H1 (cell line): ENCODE measurements at regions not wholly inside any gene's neighbourhood (a gene's known extent, or its start where the extent isn't known, plus 50 kb on each side); places are given as distances from the start of the nearest gene placed in this dataset.

ENCODE experiments used
- CHD7 ChIP-seq: fragments of 300-600 bp; sonication (generic); IDR thresholded peaks from 2 replicates; pipeline ENCODE4 v1.7.1; 2012; ENCODE audit warnings: low read length, moderate library complexity, mild to moderate bottlenecking, inconsistent platforms; ENCODE audit not compliant: insufficient replicate concordance
- CTCF ChIP-seq, 3 experiments: IDR thresholded peaks; 1 replicate in 2 of 3; 2 replicates in 1 of 3; pipeline versions ENCODE4 v1.5.1 to v1.6.1; 2011; ENCODE audit warnings: low read length in 3 of 3, mild to moderate bottlenecking in 3 of 3, inconsistent platforms in 2 of 3, low read depth in 1 of 3, moderate library complexity in 1 of 3; ENCODE audit not compliant: insufficient read depth in 1 of 3; ENCODE audit errors: control extremely low read depth in 1 of 3
- SIRT6 ChIP-seq: IDR thresholded peaks from one replicate; pipeline ENCODE4 v1.7.1; 2012; ENCODE audit warnings: low read length, inconsistent platforms

GRCh38 chr2:136647039-136647438 lies 118.3 kb upstream of the THSD7B start (continued):
- TF ChIP-seq CHD7 = no peak
- TF ChIP-seq SIRT6 = no peak
- no peak for TF ChIP-seq CTCF (IDR thresholded peaks at IDR 0.05; ENCODE audit: control extremely low read depth in 1 of 3, insufficient read depth in 1 of 3, low read depth in 1 of 3, low read length in 3 of 3)
